ENCODE measurements at regions not wholly inside any gene's neighbourhood (a gene's known extent, or its start where the extent isn't known, plus 50 kb on each side); places are given as distances from the start of the nearest gene placed in this dataset.

DNA sequence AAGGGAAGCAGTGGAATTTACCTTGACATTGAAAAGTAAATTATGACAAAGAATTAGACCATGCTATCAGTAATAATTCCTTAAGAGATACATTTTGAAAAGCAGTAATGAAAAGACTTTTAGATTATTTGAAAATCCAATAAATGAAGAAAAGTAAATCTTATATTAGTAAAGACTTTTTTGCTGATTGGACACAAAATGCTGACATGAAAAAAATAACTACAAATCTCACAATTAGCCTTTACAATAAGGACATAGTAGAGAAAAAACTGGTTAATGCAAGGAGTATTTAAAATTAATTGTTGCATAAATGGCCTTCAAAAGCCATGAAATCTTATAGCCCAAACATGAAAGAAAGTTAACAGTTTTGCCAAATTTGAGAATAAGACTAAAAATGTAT, 446.1 kb upstream of the FAM241A start:
- Histone ChIP-seq H3K4me1 (ENCODE audit: control insufficient read depth, low read depth, low read length) (no peaks in the 10 kb centered on the region), H3K9me3 (ENCODE audit: control insufficient read depth, low read depth, low read length) (no peaks in the 10 kb centered on the region), H3K36me3 (ENCODE audit: control insufficient read depth, low read depth, low read length) (no peaks in the 10 kb centered on the region), H3K27ac (ENCODE audit: low read length) (no peak overlapping the region), H3K27me3 (ENCODE audit: control insufficient read depth, insufficient read depth, low read length) (no peaks in the 10 kb centered on the region), H3K4me3 (ENCODE audit: low read length) (no peak overlapping the region), H3K9ac (ENCODE audit: low read length) (no peak overlapping the region)

GRCh38 chr4:111701102-111701501, 444.2 kb upstream of the FAM241A start:
- Histone ChIP-seq H3K4me3 (ENCODE audit: low read length) (no peak overlapping the region), H3K9ac (ENCODE audit: low read length) (no peak overlapping the region), H3K27ac (ENCODE audit: low read length) (no peak overlapping the region), H3K9me3 (ENCODE audit: control insufficient read depth, low read depth, low read length) (no peaks in the 10 kb centered on the region), H3K27me3 (ENCODE audit: control insufficient read depth, insufficient read depth, low read length) (no peaks in the 10 kb centered on the region), H3K36me3 (ENCODE audit: control insufficient read depth, low read depth, low read length) (no peaks in the 10 kb centered on the region), H3K4me1 (ENCODE audit: control insufficient read depth, low read depth, low read length) (no peaks in the 10 kb centered on the region)

DNA sequence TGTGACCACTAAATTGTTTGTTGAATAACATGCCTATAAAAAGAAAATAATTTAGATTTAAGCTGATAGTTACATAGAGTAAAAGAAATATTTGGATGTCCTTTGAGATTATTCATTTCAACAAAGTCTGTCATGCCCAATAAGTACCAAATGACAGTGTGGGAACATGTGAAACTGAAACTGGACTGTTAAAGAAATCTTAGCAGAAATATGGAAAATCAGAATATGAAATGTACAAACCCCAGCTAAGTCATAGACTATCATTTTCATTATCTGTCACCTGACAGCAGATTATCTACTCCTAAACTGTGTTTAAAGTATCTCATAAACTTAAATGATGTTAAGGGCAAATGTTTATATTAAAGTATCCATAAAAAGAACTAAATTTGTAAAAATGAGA, 437.8 kb upstream of the FAM241A start:
- H3K27ac ChIP-seq (ENCODE audit: low read length): no peak overlapping the region
- H3K9ac ChIP-seq (ENCODE audit: low read length): no peak overlapping the region
- no peaks in the 10 kb centered on the region for H3K27me3 ChIP-seq (ENCODE audit: control insufficient read depth, insufficient read depth, low read length)
- no peaks in the 10 kb centered on the region for H3K4me1 ChIP-seq (ENCODE audit: control insufficient read depth, low read depth, low read length)
- H3K4me3 ChIP-seq (ENCODE audit: low read length): no peak overlapping the region
- no peaks in the 10 kb centered on the region for H3K9me3 ChIP-seq (ENCODE audit: control insufficient read depth, low read depth, low read length)
- no peaks in the 10 kb centered on the region for H3K36me3 ChIP-seq (ENCODE audit: control insufficient read depth, low read depth, low read length)

GRCh38 chr4:111712093-111712677, 433.1 kb upstream of the FAM241A start:
- H3K9me3 ChIP-seq (ENCODE audit: control insufficient read depth, low read depth, low read length): no peaks in the 10 kb centered on the region
- H3K4me3 ChIP-seq (ENCODE audit: low read length): no peak overlapping the region
- no peak overlapping the region for H3K27ac ChIP-seq (ENCODE audit: low read length)
- H3K36me3 ChIP-seq (ENCODE audit: control insufficient read depth, low read depth, low read length): no peaks in the 10 kb centered on the region
- no peak overlapping the region for H3K9ac ChIP-seq (ENCODE audit: low read length)
- H3K27me3 ChIP-seq (ENCODE audit: control insufficient read depth, insufficient read depth, low read length): no peaks in the 10 kb centered on the region
- H3K4me1 ChIP-seq (ENCODE audit: control insufficient read depth, low read depth, low read length): no peaks in the 10 kb centered on the region

DNA sequence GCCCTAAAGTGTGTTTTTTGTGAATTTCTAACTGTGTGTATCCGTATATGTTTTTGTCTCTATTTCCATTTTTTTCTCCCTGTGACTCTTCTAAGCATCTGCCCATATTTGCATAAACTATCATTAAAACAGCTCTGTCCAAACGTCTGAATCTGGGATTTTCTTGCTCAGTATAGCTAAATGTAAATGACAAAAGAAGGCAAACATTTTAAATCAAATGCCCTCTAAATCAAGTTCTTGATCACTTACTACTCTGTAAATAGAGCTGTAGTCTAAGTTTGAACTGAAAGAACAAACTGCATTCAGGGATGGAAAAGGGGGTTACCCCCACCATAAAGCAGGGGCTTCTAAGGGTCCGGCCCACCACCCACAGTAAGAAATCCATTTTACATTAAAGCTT, 432.0 kb upstream of the FAM241A start:
- H3K4me1 ChIP-seq (ENCODE audit: control insufficient read depth, low read depth, low read length): no peaks in the 10 kb centered on the region
- H3K27me3 ChIP-seq (ENCODE audit: control insufficient read depth, insufficient read depth, low read length): no peaks in the 10 kb centered on the region
- H3K9ac ChIP-seq (ENCODE audit: low read length): no peak overlapping the region
- H3K4me3 ChIP-seq (ENCODE audit: low read length): no peak overlapping the region
- H3K9me3 ChIP-seq (ENCODE audit: control insufficient read depth, low read depth, low read length): no peaks in the 10 kb centered on the region
- H3K36me3 ChIP-seq (ENCODE audit: control insufficient read depth, low read depth, low read length): no peaks in the 10 kb centered on the region
- no peak overlapping the region for H3K27ac ChIP-seq (ENCODE audit: low read length)

- no peak overlapping the region for H3K9ac ChIP-seq (ENCODE audit: low read length)
- H3K27me3 ChIP-seq (ENCODE audit: control insufficient read depth, insufficient read depth, low read length): no peaks in the 10 kb centered on the region
Observed at GRCh38 chr4:111717921-111718320, 427.3 kb upstream of the FAM241A start.

GRCh38 chr4:111718763-111719559, 426.3 kb upstream of the FAM241A start:
- H3K36me3 ChIP-seq (ENCODE audit: control insufficient read depth, low read depth, low read length): no peaks in the 10 kb centered on the region
- H3K9ac ChIP-seq (ENCODE audit: low read length): no peak overlapping the region
- no peak overlapping the region for H3K27ac ChIP-seq (ENCODE audit: low read length)
- H3K9me3 ChIP-seq (ENCODE audit: control insufficient read depth, low read depth, low read length): no peaks in the 10 kb centered on the region
- H3K4me1 ChIP-seq (ENCODE audit: control insufficient read depth, low read depth, low read length): peaks cover 3% of the 10 kb centered on the region
- H3K4me3 ChIP-seq (ENCODE audit: low read length): no peak overlapping the region
- no peaks in the 10 kb centered on the region for H3K27me3 ChIP-seq (ENCODE audit: control insufficient read depth, insufficient read depth, low read length)

More at GRCh38 chr4:111717921-111718320, 427.3 kb upstream of the FAM241A start:
- Histone ChIP-seq H3K9me3 (ENCODE audit: control insufficient read depth, low read depth, low read length) (no peaks in the 10 kb centered on the region), H3K4me3 (ENCODE audit: low read length) (no peak overlapping the region), H3K27ac (ENCODE audit: low read length) (no peak overlapping the region), H3K4me1 (ENCODE audit: control insufficient read depth, low read depth, low read length) (peaks cover 3% of the 10 kb centered on the region), H3K36me3 (ENCODE audit: control insufficient read depth, low read depth, low read length) (no peaks in the 10 kb centered on the region)

- Histone ChIP-seq H3K9ac (ENCODE audit: low read length) (no peak overlapping the region), H3K36me3 (ENCODE audit: control insufficient read depth, low read depth, low read length) (no peaks in the 10 kb centered on the region)
Observed at GRCh38 chr4:111720866-111721265, 424.4 kb upstream of the FAM241A start.

GRCh38 chr4:111722213-111722720, 423.0 kb upstream of the FAM241A start:
- no peaks in the 10 kb centered on the region for H3K36me3 ChIP-seq (ENCODE audit: control insufficient read depth, low read depth, low read length)
- no peak overlapping the region for H3K4me3 ChIP-seq (ENCODE audit: low read length)
- H3K9ac ChIP-seq (ENCODE audit: low read length): no peak overlapping the region
- peaks cover 3% of the 10 kb centered on the region for H3K4me1 ChIP-seq (ENCODE audit: control insufficient read depth, low read depth, low read length)
- H3K9me3 ChIP-seq (ENCODE audit: control insufficient read depth, low read depth, low read length): no peaks in the 10 kb centered on the region
- no peaks in the 10 kb centered on the region for H3K27me3 ChIP-seq (ENCODE audit: control insufficient read depth, insufficient read depth, low read length)
- no peak overlapping the region for H3K27ac ChIP-seq (ENCODE audit: low read length)

More at GRCh38 chr4:111720866-111721265, 424.4 kb upstream of the FAM241A start:
- Histone ChIP-seq H3K27me3 (ENCODE audit: control insufficient read depth, insufficient read depth, low read length) (no peaks in the 10 kb centered on the region), H3K27ac (ENCODE audit: low read length) (no peak overlapping the region), H3K4me1 (ENCODE audit: control insufficient read depth, low read depth, low read length) (peaks cover 3% of the 10 kb centered on the region), H3K9me3 (ENCODE audit: control insufficient read depth, low read depth, low read length) (no peaks in the 10 kb centered on the region), H3K4me3 (ENCODE audit: low read length) (no peak overlapping the region)

DNA sequence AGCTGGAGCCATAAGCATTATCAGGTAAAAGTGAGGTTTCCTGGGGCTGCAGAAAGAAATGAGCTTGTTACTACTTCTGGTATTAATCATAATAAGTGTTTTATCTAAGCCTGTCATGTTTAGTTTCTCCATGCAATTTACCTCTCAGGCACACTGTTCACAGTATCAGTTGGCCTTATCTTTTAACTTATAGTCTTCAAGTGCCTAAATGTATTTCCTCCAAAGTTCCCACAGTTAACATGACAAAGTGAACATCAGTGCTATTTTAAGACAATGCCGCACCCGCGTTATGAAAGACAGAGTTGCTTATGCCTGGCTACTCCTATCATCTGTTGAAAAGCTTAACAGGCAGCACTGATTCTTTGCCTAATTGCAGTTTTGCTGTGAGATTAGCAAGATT, 408.7 kb upstream of the FAM241A start:
- Histone ChIP-seq H3K27me3 (ENCODE audit: control insufficient read depth, insufficient read depth, low read length) (no peaks in the 10 kb centered on the region), H3K9me3 (ENCODE audit: control insufficient read depth, low read depth, low read length) (no peaks in the 10 kb centered on the region), H3K36me3 (ENCODE audit: control insufficient read depth, low read depth, low read length) (no peaks in the 10 kb centered on the region), H3K9ac (ENCODE audit: low read length) (no peak overlapping the region), H3K27ac (ENCODE audit: low read length) (no peak overlapping the region), H3K4me3 (ENCODE audit: low read length) (no peak overlapping the region), H3K4me1 (ENCODE audit: control insufficient read depth, low read depth, low read length) (no peaks in the 10 kb centered on the region)

GRCh38 chr4:111744847-111745246, 400.4 kb upstream of the FAM241A start:
- no peak overlapping the region for H3K27ac ChIP-seq (ENCODE audit: low read length)
- no peak overlapping the region for H3K4me3 ChIP-seq (ENCODE audit: low read length)
- no peaks in the 10 kb centered on the region for H3K4me1 ChIP-seq (ENCODE audit: control insufficient read depth, low read depth, low read length)
- no peak overlapping the region for H3K9ac ChIP-seq (ENCODE audit: low read length)
- no peaks in the 10 kb centered on the region for H3K9me3 ChIP-seq (ENCODE audit: control insufficient read depth, low read depth, low read length)
- H3K27me3 ChIP-seq (ENCODE audit: control insufficient read depth, insufficient read depth, low read length): no peaks in the 10 kb centered on the region
- no peaks in the 10 kb centered on the region for H3K36me3 ChIP-seq (ENCODE audit: control insufficient read depth, low read depth, low read length)

GRCh38 chr4:111748157-111748556, 397.1 kb upstream of the FAM241A start:
- Histone ChIP-seq H3K4me3 (ENCODE audit: low read length) (no peak overlapping the region), H3K27ac (ENCODE audit: low read length) (no peak overlapping the region), H3K9me3 (ENCODE audit: control insufficient read depth, low read depth, low read length) (no peaks in the 10 kb centered on the region), H3K4me1 (ENCODE audit: control insufficient read depth, low read depth, low read length) (peaks cover 4% of the 10 kb centered on the region), H3K27me3 (ENCODE audit: control insufficient read depth, insufficient read depth, low read length) (no peaks in the 10 kb centered on the region), H3K36me3 (ENCODE audit: control insufficient read depth, low read depth, low read length) (no peaks in the 10 kb centered on the region), H3K9ac (ENCODE audit: low read length) (no peak overlapping the region)
